ENCODE measurements at regions not wholly inside any gene's neighbourhood (a gene's known extent, or its start where the extent isn't known, plus 50 kb on each side); places are given as distances from the start of the nearest gene placed in this dataset.
"Not testable (repeated sequence)": the region's sequence is repeated elsewhere in the genome, so short reads cannot be mapped to it uniquely, and the experiment has no call there.

GRCh38 chr10:46718014-46718413 is 139.1 kb downstream of the SYT15 start:
- H3K4me3 Mint-ChIP-seq; CTCF ChIA-PET; H3K36me3 Mint-ChIP-seq (ENCODE audit: low read depth); ATAC-seq; POLR2A ChIA-PET; H3K4me1 Mint-ChIP-seq (ENCODE audit: low read depth); H3K27me3 Mint-ChIP-seq (ENCODE audit: low read depth); H3K9me3 Mint-ChIP-seq (ENCODE audit: insufficient read depth); DNase-seq; H3K27ac Mint-ChIP-seq: not testable (repeated sequence)

GRCh38 chr10:46720386-46720785 is 141.5 kb downstream of the SYT15 start:
- peaks cover 15% of the 10 kb centered on the region for H3K27me3 Mint-ChIP-seq (ENCODE audit: low read depth)
- H3K36me3 Mint-ChIP-seq (ENCODE audit: low read depth); H3K4me1 Mint-ChIP-seq (ENCODE audit: low read depth); H3K9me3 Mint-ChIP-seq (ENCODE audit: insufficient read depth); DNase-seq; H3K27ac Mint-ChIP-seq; POLR2A ChIA-PET; H3K4me3 Mint-ChIP-seq; ATAC-seq; CTCF ChIA-PET: not testable (repeated sequence)

GRCh38 chr10:46720811-46721518 is 142.0 kb downstream of the SYT15 start:
- CTCF ChIA-PET; H3K36me3 Mint-ChIP-seq (ENCODE audit: low read depth); H3K9me3 Mint-ChIP-seq (ENCODE audit: insufficient read depth); H3K27ac Mint-ChIP-seq; DNase-seq; POLR2A ChIA-PET; H3K4me1 Mint-ChIP-seq (ENCODE audit: low read depth); ATAC-seq; H3K4me3 Mint-ChIP-seq: not testable (repeated sequence)
- peaks cover 15% of the 10 kb centered on the region for H3K27me3 Mint-ChIP-seq (ENCODE audit: low read depth)

GRCh38 chr10:46724258-46724657 is 145.3 kb downstream of the SYT15 start:
- ATAC-seq; H3K9me3 Mint-ChIP-seq (ENCODE audit: insufficient read depth); H3K27ac Mint-ChIP-seq; H3K36me3 Mint-ChIP-seq (ENCODE audit: low read depth); CTCF ChIA-PET; H3K4me3 Mint-ChIP-seq; DNase-seq; H3K4me1 Mint-ChIP-seq (ENCODE audit: low read depth); POLR2A ChIA-PET: not testable (repeated sequence)
- peaks cover 18% of the 10 kb centered on the region for H3K27me3 Mint-ChIP-seq (ENCODE audit: low read depth)

- H3K9me3 Mint-ChIP-seq (ENCODE audit: insufficient read depth); DNase-seq; H3K27ac Mint-ChIP-seq; POLR2A ChIA-PET; H3K36me3 Mint-ChIP-seq (ENCODE audit: low read depth); H3K4me1 Mint-ChIP-seq (ENCODE audit: low read depth); H3K4me3 Mint-ChIP-seq; CTCF ChIA-PET; ATAC-seq: not testable (repeated sequence)
- H3K27me3 Mint-ChIP-seq (ENCODE audit: low read depth), result peaks cover 14% of the 10 kb centered on the region
Measured at GRCh38 chr10:46728359-46728758, 149.4 kb downstream of the SYT15 start.

- H3K4me3 Mint-ChIP-seq; CTCF ChIA-PET; H3K27ac Mint-ChIP-seq; H3K9me3 Mint-ChIP-seq (ENCODE audit: insufficient read depth); H3K4me1 Mint-ChIP-seq (ENCODE audit: low read depth); H3K36me3 Mint-ChIP-seq (ENCODE audit: low read depth); DNase-seq; H3K27me3 Mint-ChIP-seq (ENCODE audit: low read depth); POLR2A ChIA-PET; ATAC-seq: not testable (repeated sequence)
Measured at GRCh38 chr10:46730729-46731128, 151.8 kb downstream of the SYT15 start.

GRCh38 chr10:46733635-46734261 is 154.8 kb downstream of the SYT15 start:
- H3K27me3 Mint-ChIP-seq (ENCODE audit: low read depth); POLR2A ChIA-PET: not testable (repeated sequence)

GRCh38 chr10:46734262-46734642 is 155.3 kb downstream of the SYT15 start:
- H3K36me3 Mint-ChIP-seq (ENCODE audit: low read depth); DNase-seq; H3K27ac Mint-ChIP-seq; H3K4me1 Mint-ChIP-seq (ENCODE audit: low read depth); H3K27me3 Mint-ChIP-seq (ENCODE audit: low read depth); H3K9me3 Mint-ChIP-seq (ENCODE audit: insufficient read depth); POLR2A ChIA-PET; CTCF ChIA-PET; ATAC-seq; H3K4me3 Mint-ChIP-seq: not testable (repeated sequence)

More at GRCh38 chr10:46733635-46734261, 154.8 kb downstream of the SYT15 start:
- H3K4me1 Mint-ChIP-seq (ENCODE audit: low read depth); H3K4me3 Mint-ChIP-seq; H3K27ac Mint-ChIP-seq; H3K36me3 Mint-ChIP-seq (ENCODE audit: low read depth); DNase-seq; H3K9me3 Mint-ChIP-seq (ENCODE audit: insufficient read depth); CTCF ChIA-PET; ATAC-seq: not testable (repeated sequence)

- DNase-seq; ATAC-seq; H3K27me3 Mint-ChIP-seq (ENCODE audit: low read depth); POLR2A ChIA-PET; H3K36me3 Mint-ChIP-seq (ENCODE audit: low read depth); H3K9me3 Mint-ChIP-seq (ENCODE audit: insufficient read depth); H3K4me3 Mint-ChIP-seq; H3K27ac Mint-ChIP-seq; CTCF ChIA-PET; H3K4me1 Mint-ChIP-seq (ENCODE audit: low read depth): not testable (repeated sequence)
Measured at GRCh38 chr10:46739919-46740318, 161.0 kb downstream of the SYT15 start.

GRCh38 chr10:46740368-46740767 is 161.4 kb downstream of the SYT15 start:
- CTCF ChIA-PET, result not testable (repeated sequence)

GRCh38 chr10:46749003-46749402 is 162.2 kb upstream of the PTPN20 start:
- H3K36me3 Mint-ChIP-seq (ENCODE audit: low read depth); DNase-seq; H3K4me1 Mint-ChIP-seq (ENCODE audit: low read depth); CTCF ChIA-PET; POLR2A ChIA-PET; H3K4me3 Mint-ChIP-seq; H3K9me3 Mint-ChIP-seq (ENCODE audit: insufficient read depth); ATAC-seq; H3K27ac Mint-ChIP-seq: not testable (repeated sequence)
- peaks cover 14% of the 10 kb centered on the region for H3K27me3 Mint-ChIP-seq (ENCODE audit: low read depth)

More at GRCh38 chr10:46740368-46740767, 161.4 kb downstream of the SYT15 start:
- POLR2A ChIA-PET; H3K36me3 Mint-ChIP-seq (ENCODE audit: low read depth); H3K4me1 Mint-ChIP-seq (ENCODE audit: low read depth); ATAC-seq; H3K9me3 Mint-ChIP-seq (ENCODE audit: insufficient read depth); DNase-seq; H3K27ac Mint-ChIP-seq; H3K4me3 Mint-ChIP-seq; H3K27me3 Mint-ChIP-seq (ENCODE audit: low read depth): not testable (repeated sequence)

- POLR2A ChIA-PET; H3K36me3 Mint-ChIP-seq (ENCODE audit: low read depth); H3K27ac Mint-ChIP-seq; H3K9me3 Mint-ChIP-seq (ENCODE audit: insufficient read depth); DNase-seq; H3K4me1 Mint-ChIP-seq (ENCODE audit: low read depth); ATAC-seq; H3K4me3 Mint-ChIP-seq; CTCF ChIA-PET: not testable (repeated sequence)
- H3K27me3 Mint-ChIP-seq (ENCODE audit: low read depth), result peaks cover 14% of the 10 kb centered on the region
Measured at GRCh38 chr10:46749470-46749869, 161.8 kb upstream of the PTPN20 start.

- POLR2A ChIA-PET; DNase-seq; H3K27me3 Mint-ChIP-seq (ENCODE audit: low read depth); CTCF ChIA-PET; H3K4me3 Mint-ChIP-seq; H3K9me3 Mint-ChIP-seq (ENCODE audit: insufficient read depth); H3K36me3 Mint-ChIP-seq (ENCODE audit: low read depth); H3K4me1 Mint-ChIP-seq (ENCODE audit: low read depth); H3K27ac Mint-ChIP-seq; ATAC-seq: not testable (repeated sequence)
Measured at GRCh38 chr10:46753763-46754162, 157.5 kb upstream of the PTPN20 start.

Data from activated CD8-positive, alpha-beta T cell treated with anti-CD3 and anti-CD28 coated beads, Interleukin-2, amount 10 ng/mL, durations not matched to agents 7 days and 5 days (primary cell).